PC-3 (cell line): ENCODE measurements at regions not wholly inside any gene's neighbourhood (a gene's known extent, or its start where the extent isn't known, plus 50 kb on each side); places are given as distances from the start of the nearest gene placed in this dataset.

ENCODE experiments used
- CTCF ChIP-seq: fragments of 300-600 bp; sonication (generic); conservative IDR thresholded peaks from 2 replicates; pipeline ENCODE4 v1.5.1; 2017; ENCODE audit warnings: antibody characterized with exemption, low read depth, mild to moderate bottlenecking, low read length
- EZH2 ChIP-seq: fragments of 300-600 bp; sonication (generic); IDR thresholded peaks from one replicate; pipeline ENCODE4 v1.6.1; 2017; ENCODE audit warnings: antibody characterized with exemption, mild to moderate bottlenecking, low read length; ENCODE audit not compliant: unreplicated experiment
- EZH2phosphoT487 ChIP-seq: fragments of 300-600 bp; sonication (generic); IDR thresholded peaks from 2 replicates; pipeline ENCODE4 v1.6.1; 2018; ENCODE audit warnings: mild to moderate bottlenecking, antibody characterized with exemption, low read length, borderline replicate concordance

- no peak for TF ChIP-seq CTCF
- TF ChIP-seq EZH2, result no peak
- no peak for TF ChIP-seq EZH2phosphoT487
These were observed 345.9 kb downstream of the EFNA5 start for GRCh38 chr5:107324809-107325208.
